Stomach (tissue), 4 donors: ENCODE measurements at regions not wholly inside any gene's neighbourhood (a gene's known extent, or its start where the extent isn't known, plus 50 kb on each side); places are given as distances from the start of the nearest gene placed in this dataset.

ENCODE experiments used
- POLR2A ChIP-seq, 4 donors: fragments of 450-650 bp; IDR thresholded peaks; one replicate each; pipeline ENCODE4 v1.6.1; 2016; ENCODE audit warnings: antibody characterized with exemption in 4 of 4, control low read depth in 2 of 4, mild to moderate bottlenecking in 1 of 4, moderate library complexity in 1 of 4
- TF ChIP-seq, protein P1 (sequence below), 7 experiments: fragments of 450-650 bp in 4 of 7; fragments of 200-600 bp in 3 of 7; sonication (generic) in 3 of 7; IDR thresholded peaks; one replicate each; pipeline ENCODE4 v1.5.1; 2016 to 2019; ENCODE audit warnings: antibody characterized with exemption in 7 of 7, control low read depth in 2 of 7, mild to moderate bottlenecking in 1 of 7

DNA sequence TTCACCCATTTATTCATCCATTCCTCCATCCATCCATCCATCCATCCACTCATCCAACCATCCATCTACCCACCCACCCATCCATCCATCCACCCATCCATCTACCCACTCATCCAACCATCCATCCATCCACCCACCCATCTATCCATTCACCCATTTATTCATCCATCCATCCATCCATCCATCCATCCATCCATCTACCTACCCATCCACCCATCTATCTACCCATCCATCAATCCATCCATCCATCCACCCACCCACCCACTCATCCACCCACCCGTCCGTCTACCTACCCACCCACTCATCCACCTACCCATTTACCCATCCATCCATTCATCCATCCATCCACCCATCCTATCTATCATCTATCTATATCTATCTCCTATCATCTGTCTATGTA is 169.4 kb upstream of the SHH start:
- TF ChIP-seq, protein P1, sequence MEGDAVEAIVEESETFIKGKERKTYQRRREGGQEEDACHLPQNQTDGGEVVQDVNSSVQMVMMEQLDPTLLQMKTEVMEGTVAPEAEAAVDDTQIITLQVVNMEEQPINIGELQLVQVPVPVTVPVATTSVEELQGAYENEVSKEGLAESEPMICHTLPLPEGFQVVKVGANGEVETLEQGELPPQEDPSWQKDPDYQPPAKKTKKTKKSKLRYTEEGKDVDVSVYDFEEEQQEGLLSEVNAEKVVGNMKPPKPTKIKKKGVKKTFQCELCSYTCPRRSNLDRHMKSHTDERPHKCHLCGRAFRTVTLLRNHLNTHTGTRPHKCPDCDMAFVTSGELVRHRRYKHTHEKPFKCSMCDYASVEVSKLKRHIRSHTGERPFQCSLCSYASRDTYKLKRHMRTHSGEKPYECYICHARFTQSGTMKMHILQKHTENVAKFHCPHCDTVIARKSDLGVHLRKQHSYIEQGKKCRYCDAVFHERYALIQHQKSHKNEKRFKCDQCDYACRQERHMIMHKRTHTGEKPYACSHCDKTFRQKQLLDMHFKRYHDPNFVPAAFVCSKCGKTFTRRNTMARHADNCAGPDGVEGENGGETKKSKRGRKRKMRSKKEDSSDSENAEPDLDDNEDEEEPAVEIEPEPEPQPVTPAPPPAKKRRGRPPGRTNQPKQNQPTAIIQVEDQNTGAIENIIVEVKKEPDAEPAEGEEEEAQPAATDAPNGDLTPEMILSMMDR (IDR thresholded peaks at IDR 0.05) = no peak
- TF ChIP-seq POLR2A (IDR thresholded peaks at IDR 0.05) = no peak
